Mucosa of descending colon (tissue), 3 donors: ENCODE measurements at regions not wholly inside any gene's neighbourhood (a gene's known extent, or its start where the extent isn't known, plus 50 kb on each side); places are given as distances from the start of the nearest gene placed in this dataset.

Source experiments
- ATAC-seq: fragments of 200-7000 bp; cut with Tn5 transposase; one replicate; pipeline ENCODE4 v1.9.1; 2020; ENCODE audit warnings: mild to moderate bottlenecking, moderate library complexity
- DNase-seq, 3 donors: peaks; one replicate each; pipeline ENCODE4 v3.0.0-alpha.2; 2020
- H3K36me3 ChIP-seq: fragments of 200-600 bp; one replicate; pipeline ENCODE4 v1.8.0; 2021; ENCODE audit warnings: low read depth, mild to moderate bottlenecking
- H3K4me1 ChIP-seq: fragments of 200-600 bp; one replicate; pipeline ENCODE4 v1.8.0; 2021; ENCODE audit warnings: low read depth, mild to moderate bottlenecking
- H3K4me3 ChIP-seq: fragments of 200-600 bp; one replicate; pipeline ENCODE4 v1.8.0; 2021; ENCODE audit warnings: mild to moderate bottlenecking
- H3K9me3 ChIP-seq: fragments of 200-600 bp; one replicate; pipeline ENCODE4 v1.8.0; 2021; ENCODE audit warnings: mild to moderate bottlenecking
- intact Hi-C, 2 donors: fragments of 100-400 bp; cut with DNase I in 1 of 2; cut with micrococcal nuclease in 1 of 2; formaldehyde crosslinking; loops; one replicate each; pipeline versions ENCODE4 v1.11.0 to v1.11.1; 2022; cut with DNase I, micrococcal nuclease
- TF ChIP-seq, protein P1 (sequence below): fragments of 200-600 bp; IDR thresholded peaks from one replicate; pipeline ENCODE4 v1.8.0; 2022; ENCODE audit warnings: antibody characterized with exemption, mild to moderate bottlenecking
- donor health status: DM: no; HTN: no; CAD: no; lungs with moderate emphysema.
- donor health status: DM: no; HTN: no; CAD: no.
- donor health status: DM: no; HTN: yes; CAD: no.

GRCh38 chr6:170165085-170165470 lies 125.8 kb downstream of the DLL1 start:
- ATAC-seq (peak; percentile 38), DNase-seq (no peak)
- H3K4me3 ChIP-seq, result no peak overlapping the region
- no peaks in the 10 kb centered on the region for H3K4me1 ChIP-seq
- no peaks in the 10 kb centered on the region for H3K9me3 ChIP-seq
- TF ChIP-seq, protein P1, sequence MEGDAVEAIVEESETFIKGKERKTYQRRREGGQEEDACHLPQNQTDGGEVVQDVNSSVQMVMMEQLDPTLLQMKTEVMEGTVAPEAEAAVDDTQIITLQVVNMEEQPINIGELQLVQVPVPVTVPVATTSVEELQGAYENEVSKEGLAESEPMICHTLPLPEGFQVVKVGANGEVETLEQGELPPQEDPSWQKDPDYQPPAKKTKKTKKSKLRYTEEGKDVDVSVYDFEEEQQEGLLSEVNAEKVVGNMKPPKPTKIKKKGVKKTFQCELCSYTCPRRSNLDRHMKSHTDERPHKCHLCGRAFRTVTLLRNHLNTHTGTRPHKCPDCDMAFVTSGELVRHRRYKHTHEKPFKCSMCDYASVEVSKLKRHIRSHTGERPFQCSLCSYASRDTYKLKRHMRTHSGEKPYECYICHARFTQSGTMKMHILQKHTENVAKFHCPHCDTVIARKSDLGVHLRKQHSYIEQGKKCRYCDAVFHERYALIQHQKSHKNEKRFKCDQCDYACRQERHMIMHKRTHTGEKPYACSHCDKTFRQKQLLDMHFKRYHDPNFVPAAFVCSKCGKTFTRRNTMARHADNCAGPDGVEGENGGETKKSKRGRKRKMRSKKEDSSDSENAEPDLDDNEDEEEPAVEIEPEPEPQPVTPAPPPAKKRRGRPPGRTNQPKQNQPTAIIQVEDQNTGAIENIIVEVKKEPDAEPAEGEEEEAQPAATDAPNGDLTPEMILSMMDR, result no peak
- H3K36me3 ChIP-seq, result no peaks in the 10 kb centered on the region
- intact Hi-C loops, result no loop called here

GRCh38 chr6:170164271-170164900 lies 126.5 kb downstream of the DLL1 start:
- intact Hi-C loops, result no loop called here
- TF ChIP-seq, protein P1, result no peak
- H3K9me3 ChIP-seq, result no peaks in the 10 kb centered on the region

DNA sequence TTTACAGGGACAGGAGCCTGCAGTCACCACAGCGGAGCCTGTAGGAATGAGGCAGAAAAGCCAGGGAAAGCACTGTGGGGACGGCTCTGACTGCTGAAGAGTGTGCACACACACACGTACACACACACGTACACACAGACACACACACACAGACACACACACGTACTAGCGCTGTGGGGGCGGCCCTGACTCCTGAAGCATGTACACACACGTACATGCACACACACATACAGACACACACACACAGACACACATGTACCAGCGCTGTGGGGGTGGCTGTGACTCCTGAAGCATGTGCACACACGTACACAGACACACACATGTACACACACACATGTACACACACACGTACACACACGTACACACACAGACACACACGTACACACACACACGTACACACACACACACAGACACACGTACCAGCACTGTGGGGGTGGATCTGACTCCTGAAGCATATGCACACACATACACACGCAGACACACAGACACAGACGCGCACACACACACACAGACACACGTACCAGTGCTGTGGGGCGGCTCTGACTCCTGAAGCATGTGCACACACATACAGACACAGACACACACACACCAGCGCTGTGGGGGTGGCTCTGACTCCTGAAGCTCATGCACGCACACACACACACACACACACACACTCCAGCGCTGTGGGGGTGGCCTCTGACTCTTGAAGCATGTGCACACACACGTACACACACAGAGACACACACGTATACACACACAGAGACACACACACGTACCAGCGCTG lies 127.3 kb downstream of the DLL1 start:
- intact Hi-C loops, result no loop called here
- TF ChIP-seq, protein P1, result no peak
- H3K4me1 ChIP-seq, result no peaks in the 10 kb centered on the region
- no peak overlapping the region for H3K4me3 ChIP-seq
- no peak for DNase-seq
- ATAC-seq, result no peak
- no peaks in the 10 kb centered on the region for H3K9me3 ChIP-seq
- no peaks in the 10 kb centered on the region for H3K36me3 ChIP-seq

More at GRCh38 chr6:170164271-170164900, 126.5 kb downstream of the DLL1 start:
- DNase-seq, result no peak
- no peaks in the 10 kb centered on the region for H3K36me3 ChIP-seq
- H3K4me1 ChIP-seq, result no peaks in the 10 kb centered on the region
- H3K4me3 ChIP-seq, result no peak overlapping the region
- ATAC-seq, result no peak

DNA sequence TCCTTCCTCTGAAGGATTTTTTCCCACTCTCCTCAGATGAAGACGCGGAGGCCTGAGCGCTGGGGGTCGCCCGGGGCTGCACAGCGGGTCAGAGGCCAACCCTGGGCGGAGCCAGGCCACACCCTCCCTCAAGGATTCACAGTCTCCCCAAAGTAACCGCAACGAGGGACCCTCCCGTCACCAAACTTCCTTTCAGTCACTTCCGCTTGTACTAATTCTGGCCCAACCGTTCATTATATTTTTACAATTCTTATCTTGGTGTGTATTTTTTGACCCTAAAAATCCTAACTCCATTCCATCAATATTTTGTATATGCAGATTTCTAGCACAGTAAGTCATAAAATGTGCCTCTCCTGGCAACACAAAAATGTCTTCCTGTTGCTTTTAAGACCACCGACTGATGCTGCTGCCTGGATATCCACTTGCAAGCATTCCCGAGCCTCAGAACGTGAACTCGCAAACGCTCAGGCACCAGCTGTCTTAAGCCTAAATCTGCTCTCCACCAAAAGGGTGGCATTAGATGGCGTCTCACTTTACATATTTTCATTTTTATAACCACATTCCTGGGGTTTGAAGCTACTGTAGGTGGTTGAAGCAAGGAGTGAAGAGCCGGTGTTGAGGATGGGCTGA lies 128.0 kb downstream of the DLL1 start:
- no peak for DNase-seq
- TF ChIP-seq, protein P1, result no peak
- no peaks in the 10 kb centered on the region for H3K9me3 ChIP-seq
- no peaks in the 10 kb centered on the region for H3K36me3 ChIP-seq
- intact Hi-C loops, result no loop called here
- no peak for ATAC-seq
- no peak overlapping the region for H3K4me3 ChIP-seq
- no peaks in the 10 kb centered on the region for H3K4me1 ChIP-seq

DNA sequence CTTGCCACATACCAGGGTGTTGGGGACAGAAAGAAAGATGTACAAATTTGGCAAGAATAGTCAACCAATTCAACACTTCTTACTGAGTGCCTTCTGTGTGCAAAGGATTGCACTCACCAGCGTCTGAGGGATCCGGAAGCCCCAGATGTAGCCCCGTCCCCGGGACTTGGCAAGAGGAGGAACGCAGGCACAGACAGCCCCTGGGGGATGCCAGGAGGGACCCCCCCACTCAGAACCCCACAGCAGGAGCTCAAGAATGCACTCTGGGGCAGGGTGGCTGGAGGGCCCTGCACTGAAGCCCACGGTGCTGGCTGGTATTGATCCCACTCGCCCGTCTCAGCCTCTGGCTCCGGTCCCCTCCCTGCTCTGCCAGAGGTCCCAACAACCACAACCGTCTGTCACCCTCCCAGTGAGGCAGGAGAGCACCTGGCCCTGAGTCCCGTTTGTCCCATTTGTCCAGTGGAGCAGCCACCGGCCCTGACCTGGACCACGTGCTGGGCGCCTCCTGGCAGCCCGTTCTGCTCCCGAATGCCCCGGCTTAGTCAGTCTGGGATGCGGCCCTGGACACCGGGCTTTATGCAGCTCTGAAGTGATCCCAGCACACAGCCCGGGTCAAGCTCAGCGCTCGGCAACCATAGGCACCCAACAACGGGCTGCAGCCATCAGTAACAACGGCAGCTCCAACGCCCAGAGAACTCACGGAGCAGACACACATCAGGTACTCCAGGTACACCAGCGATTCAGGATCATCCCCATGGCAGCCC lies 128.7 kb downstream of the DLL1 start:
- H3K9me3 ChIP-seq, result no peaks in the 10 kb centered on the region
- no peak overlapping the region for H3K4me3 ChIP-seq
- H3K36me3 ChIP-seq, result no peaks in the 10 kb centered on the region
- DNase-seq, result no peak
- TF ChIP-seq, protein P1, result no peak
- intact Hi-C loops, result no loop called here
- no peak for ATAC-seq
- no peaks in the 10 kb centered on the region for H3K4me1 ChIP-seq
